ENCODE measurements at regions not wholly inside any gene's neighbourhood (a gene's known extent, or its start where the extent isn't known, plus 50 kb on each side); places are given as distances from the start of the nearest gene placed in this dataset.

DNA sequence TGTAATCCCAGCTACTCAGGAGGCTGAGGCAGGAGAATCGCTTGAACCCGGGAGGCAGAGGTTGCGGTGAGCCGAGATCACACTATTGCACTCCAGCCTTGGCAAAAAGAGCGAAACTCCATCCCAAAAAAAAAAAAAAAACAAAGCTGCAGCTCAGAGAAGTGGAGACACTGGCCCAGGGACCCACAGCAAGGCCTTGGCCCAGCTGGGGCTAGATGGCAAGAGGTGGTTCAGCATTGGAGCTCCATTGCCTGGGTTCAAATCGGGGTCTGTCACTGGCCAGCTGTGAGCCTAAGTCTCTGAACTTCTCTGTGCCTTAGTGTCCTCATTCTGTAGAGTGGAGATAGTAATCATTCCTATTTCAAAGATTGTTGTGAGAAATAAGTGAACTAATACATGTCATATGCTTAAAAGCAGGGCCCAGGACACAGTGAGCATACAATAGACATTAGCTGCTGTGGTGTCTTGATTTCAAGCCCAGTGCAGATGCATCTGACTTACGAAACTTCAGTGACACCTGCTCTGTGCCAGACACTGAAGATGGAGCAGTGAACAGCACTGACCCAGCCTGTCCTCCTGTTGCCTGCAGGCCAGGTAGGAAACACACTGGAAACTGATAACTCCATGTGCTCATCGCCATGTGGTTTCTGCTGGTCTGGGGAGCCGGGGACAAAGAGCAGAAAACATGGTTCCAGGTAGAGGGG is 127.7 kb downstream of the C9orf50 start:
- H3K27ac Mint-ChIP-seq, result no peak overlapping the region
- peaks cover 37% of the 10 kb centered on the region for H3K36me3 Mint-ChIP-seq (ENCODE audit: low read depth)
- H3K4me1 Mint-ChIP-seq (ENCODE audit: low read depth), result peaks cover 62% of the 10 kb centered on the region
- H3K4me3 Mint-ChIP-seq, result peak overlapping the region; percentile 3
- no peaks in the 10 kb centered on the region for H3K27me3 Mint-ChIP-seq
- no peaks in the 10 kb centered on the region for H3K9me3 Mint-ChIP-seq

DNA sequence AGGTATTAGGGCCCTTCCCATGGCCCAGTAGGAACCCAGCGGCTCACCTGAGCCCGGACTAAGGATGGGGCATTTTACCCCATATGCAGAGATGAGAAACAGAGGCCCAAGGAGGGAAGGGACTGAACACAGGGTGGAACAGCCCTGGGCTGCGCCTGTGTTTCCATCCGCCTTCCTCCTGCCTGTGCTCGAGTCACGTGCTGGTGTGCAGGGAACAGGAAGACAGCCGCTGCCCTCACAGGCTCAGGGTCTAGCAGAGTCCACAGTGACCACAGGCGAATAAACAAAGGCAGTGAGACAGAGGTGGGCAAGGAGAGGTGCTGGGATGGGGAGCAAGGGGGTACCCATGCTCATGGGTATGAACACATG is 129.4 kb downstream of the C9orf50 start:
- H3K36me3 Mint-ChIP-seq (ENCODE audit: low read depth), result peaks cover 37% of the 10 kb centered on the region

DNA sequence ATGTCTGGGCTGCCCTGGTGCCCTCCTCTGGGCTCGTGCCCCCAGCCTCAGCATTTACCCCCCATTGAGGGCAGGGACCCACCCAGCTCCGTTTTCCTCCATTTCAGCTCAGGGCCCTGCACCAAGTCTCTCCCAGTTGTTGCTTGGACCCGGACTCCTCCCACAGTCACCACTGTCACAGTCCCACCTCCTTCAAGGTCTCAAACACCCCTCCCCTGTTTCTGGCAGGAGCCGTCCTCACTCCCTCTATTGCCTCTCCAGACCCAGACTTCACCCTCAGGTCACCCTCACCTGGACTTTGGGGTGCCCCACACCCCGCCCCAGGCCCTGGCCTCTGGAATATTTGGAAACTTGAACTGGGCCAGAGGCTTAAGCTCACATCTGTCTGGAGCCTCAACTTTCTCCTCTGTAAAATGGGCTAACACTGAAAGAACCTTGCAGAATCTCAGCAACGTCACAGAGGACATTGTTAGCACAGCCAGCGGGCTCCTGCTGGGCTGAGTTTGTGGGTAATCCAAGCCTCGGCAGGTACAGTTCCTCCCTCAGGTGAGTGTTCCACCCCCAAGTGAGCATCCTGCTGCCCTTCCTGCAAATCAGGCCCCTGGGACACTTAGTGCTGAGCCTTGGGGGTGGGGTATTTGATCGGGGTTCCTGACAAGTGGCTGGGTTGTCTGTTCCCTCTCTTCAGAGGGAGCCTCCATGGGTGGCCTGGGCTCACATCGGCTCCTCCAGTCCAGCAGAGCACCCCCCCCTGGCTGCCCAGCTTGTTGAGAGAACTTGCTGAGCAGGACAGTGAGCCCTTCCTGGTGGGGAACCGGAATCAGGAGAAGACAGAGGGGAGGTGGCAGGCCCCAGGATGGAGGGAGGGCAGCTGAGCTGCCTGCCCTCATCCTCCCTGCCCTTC is 130.1 kb downstream of the C9orf50 start:
- Mint-ChIP-seq H3K4me3 (peak overlapping the region; percentile 92), H3K4me1 (ENCODE audit: low read depth) (peaks cover 64% of the 10 kb centered on the region), H3K36me3 (ENCODE audit: low read depth) (peaks cover 37% of the 10 kb centered on the region), H3K9me3 (no peaks in the 10 kb centered on the region), H3K27me3 (no peaks in the 10 kb centered on the region), H3K27ac (peak overlapping the region; percentile 97)

More for the DNA sequence above, 129.4 kb downstream of the C9orf50 start:
- peak overlapping the region; percentile 92 for H3K4me3 Mint-ChIP-seq
- peaks cover 65% of the 10 kb centered on the region for H3K4me1 Mint-ChIP-seq (ENCODE audit: low read depth)
- H3K27ac Mint-ChIP-seq, result no peak overlapping the region
- no peaks in the 10 kb centered on the region for H3K27me3 Mint-ChIP-seq
- no peaks in the 10 kb centered on the region for H3K9me3 Mint-ChIP-seq

DNA sequence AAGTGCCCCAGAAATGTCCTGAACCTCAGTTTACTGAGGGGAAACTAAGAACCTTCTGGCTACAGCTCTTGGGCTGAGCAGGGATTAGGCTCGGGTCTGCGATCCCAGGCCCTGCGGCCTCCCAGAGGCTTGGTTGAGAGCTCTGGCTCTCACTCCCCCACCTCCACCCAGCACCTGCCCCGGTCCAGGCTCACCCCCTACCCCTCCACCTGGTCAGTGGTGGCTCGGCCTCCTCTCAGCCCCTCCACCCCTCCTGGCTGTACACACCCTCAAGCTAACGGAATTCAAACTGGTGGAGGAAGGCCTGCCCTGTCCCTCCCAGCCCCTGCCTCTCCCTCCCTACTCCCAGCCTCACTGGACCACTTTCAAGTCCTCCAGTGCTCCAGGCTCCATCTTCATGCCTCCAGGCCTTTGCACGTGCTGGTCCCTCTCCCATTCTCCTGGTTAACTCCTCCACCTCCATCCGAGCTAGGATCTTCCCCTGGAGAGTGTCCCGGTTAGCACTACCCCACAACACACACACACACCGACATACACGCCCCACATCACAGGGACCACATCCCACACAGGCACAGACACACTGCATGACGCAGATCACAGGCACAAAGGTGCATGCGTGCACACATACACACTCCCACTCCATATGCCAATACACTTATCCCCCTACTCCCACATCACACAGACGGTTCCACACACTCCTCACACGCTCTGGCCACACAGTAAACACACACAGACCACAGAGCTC is 130.9 kb downstream of the C9orf50 start:
- H3K4me1 Mint-ChIP-seq (ENCODE audit: low read depth), result peaks cover 64% of the 10 kb centered on the region
- peaks cover 33% of the 10 kb centered on the region for H3K36me3 Mint-ChIP-seq (ENCODE audit: low read depth)

DNA sequence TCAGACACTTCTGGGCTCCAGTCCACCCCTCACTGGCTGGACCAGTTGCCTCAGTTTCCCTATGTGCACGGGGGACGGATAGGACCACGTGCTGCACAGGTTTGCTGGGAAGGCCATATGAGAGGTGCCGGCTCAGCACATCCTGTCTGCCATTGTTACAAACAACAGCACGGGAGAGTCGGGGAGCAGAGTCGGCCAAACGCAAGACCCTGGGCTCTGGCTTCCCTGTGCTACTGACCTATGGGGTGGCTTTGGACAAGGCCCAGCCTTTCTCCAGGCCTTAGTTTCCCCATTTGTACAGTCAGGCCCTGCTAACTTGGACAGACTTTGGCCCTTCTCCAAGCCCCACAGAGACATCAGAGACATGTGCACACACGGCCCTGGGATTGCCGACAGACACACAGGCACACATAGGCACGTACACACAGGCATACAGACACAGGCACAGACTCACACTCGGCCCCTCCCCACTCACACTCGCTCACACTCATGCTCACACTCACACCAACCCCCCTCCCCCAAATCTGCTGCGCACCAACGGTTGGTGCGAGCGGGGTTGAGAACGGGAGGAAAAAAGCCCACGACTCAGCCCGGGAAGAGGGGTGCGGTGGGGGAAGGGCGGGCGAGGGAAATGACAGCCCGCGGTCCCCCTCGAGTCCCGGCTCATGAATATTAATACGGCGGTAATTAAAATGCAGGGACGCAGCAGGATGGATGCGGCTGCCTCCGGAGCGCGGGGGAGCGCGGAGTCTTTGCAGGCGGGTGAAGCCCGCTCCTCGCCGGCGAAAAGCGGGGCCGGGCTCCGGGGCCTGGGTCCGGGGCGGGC is 133.0 kb downstream of the C9orf50 start:
- Mint-ChIP-seq H3K36me3 (ENCODE audit: low read depth) (peaks cover 25% of the 10 kb centered on the region), H3K4me1 (ENCODE audit: low read depth) (peaks cover 78% of the 10 kb centered on the region), H3K27me3 (no peaks in the 10 kb centered on the region), H3K27ac (peak overlapping the region; percentile 99), H3K9me3 (no peaks in the 10 kb centered on the region), H3K4me3 (peak overlapping the region; percentile 90)

More for the DNA sequence above, 130.9 kb downstream of the C9orf50 start:
- no peaks in the 10 kb centered on the region for H3K9me3 Mint-ChIP-seq
- H3K4me3 Mint-ChIP-seq, result peak overlapping the region; percentile 92
- H3K27ac Mint-ChIP-seq, result peak overlapping the region; percentile 97
- H3K27me3 Mint-ChIP-seq, result no peaks in the 10 kb centered on the region

DNA sequence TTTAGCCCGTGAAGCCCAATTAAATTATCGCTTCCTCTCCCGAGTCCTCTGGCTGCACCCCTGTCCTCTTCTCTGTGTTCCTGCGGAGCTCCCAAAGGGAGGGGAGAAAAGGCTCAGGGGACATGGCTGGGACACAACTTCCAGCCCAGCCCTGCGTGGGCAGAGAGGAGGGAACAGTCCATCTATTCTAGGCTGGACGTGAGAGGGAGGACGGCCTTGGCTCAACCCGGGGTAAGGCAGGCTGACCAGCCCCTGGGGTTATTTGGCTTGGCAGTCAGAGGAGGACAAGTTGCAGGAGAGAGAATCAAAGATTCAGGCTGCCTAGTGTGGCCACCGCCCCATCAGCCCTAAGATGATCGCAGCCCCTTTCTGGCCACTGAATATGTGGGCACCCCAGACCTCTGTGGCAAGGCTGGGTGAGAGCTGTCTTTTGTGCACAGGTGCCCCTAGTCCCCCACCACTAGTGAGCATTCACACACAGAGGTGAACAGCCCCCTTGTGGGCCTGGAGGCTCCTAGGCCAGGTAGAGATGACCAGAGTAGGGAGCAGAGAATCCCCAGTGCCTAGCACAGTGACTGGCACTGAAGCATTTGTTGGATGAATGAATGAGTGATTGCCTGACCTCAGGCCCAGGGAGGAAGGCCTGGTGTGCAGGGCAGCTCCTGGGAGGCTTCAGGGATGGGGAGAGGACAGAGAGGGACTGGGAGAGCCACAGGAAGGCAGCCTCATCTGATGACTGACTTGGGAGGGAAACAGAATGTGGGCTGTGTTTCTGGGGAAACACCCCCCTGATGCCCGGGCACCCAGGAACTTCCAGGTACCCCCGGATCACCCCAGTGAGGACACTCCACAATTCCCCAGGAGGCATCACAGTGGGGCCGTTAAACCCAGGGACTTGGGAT is 133.9 kb downstream of the C9orf50 start:
- no peaks in the 10 kb centered on the region for H3K27me3 Mint-ChIP-seq
- H3K4me1 Mint-ChIP-seq (ENCODE audit: low read depth), result peaks cover 74% of the 10 kb centered on the region
- peaks cover 21% of the 10 kb centered on the region for H3K36me3 Mint-ChIP-seq (ENCODE audit: low read depth)
- H3K9me3 Mint-ChIP-seq, result no peaks in the 10 kb centered on the region
- peak overlapping the region; percentile 99 for H3K27ac Mint-ChIP-seq
- H3K4me3 Mint-ChIP-seq, result peak overlapping the region; percentile 90

DNA sequence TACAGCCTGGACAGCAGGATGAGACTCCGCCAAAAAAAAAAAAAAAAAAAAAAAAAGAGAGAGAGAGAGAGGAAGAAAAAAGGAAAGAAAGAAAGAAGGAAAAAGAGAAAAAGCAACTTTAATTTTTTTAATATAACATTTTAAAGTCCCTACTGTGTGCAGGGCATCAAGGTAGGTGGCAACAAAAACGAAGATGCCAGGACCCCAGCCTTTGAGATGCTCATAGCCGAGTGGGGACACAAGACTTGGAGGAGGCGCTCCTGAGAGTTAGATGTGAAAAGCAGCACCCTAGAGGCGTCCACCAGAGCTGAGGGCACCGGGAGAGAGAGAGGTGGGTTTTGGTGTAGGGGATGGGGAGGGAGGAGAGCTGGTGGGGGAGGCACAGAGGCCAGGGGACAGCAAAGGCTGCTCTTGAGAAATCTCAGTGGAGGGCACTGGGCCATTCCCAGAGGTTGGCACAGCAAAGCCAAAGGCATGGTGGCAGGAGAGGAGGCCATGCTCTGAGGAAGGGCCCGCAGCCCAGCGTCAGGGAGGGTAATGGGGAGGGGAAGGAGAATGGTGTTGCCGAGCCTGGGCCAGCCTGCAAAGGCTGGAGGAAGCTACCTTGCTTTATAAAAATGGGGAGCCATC is 135.6 kb downstream of the C9orf50 start:
- no peaks in the 10 kb centered on the region for H3K27me3 Mint-ChIP-seq
- no peak overlapping the region for H3K4me3 Mint-ChIP-seq
- H3K36me3 Mint-ChIP-seq (ENCODE audit: low read depth), result peaks cover 9% of the 10 kb centered on the region
- H3K9me3 Mint-ChIP-seq, result no peaks in the 10 kb centered on the region
- peak overlapping the region; percentile 36 for H3K27ac Mint-ChIP-seq
- H3K4me1 Mint-ChIP-seq (ENCODE audit: low read depth), result peaks cover 58% of the 10 kb centered on the region

DNA sequence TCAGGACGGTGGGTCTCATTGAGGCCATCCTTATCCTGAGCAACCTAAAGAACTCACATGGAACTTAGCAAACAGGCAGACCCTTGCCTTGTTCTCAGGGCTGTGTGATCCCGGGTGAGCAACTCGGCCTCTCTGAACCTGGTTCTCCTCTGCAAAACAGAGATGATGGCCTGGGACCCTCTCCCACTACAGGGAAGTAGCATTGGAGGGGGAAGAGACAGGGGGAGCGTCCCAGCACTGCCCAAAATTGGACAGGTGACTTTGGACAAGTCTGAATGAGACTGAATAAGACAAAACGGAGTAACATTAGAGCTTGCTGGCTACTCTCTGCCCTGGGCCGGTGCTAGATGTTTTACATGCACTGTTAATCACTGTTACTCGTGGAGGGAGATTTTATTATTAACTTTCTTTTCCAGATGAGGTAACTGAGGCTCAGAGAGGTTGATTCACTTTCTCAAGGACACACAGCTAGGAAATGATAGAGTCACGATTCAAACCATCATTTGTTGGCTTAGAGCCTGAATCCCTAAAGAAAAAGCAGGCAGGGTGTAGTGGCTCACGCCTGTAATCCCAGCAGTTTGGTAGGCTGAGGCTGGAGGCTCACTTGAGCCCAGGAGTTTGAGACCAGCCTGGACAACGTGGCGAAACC is 136.4 kb downstream of the C9orf50 start:
- Mint-ChIP-seq H3K4me1 (ENCODE audit: low read depth) (peaks cover 56% of the 10 kb centered on the region), H3K27me3 (no peaks in the 10 kb centered on the region), H3K27ac (peak overlapping the region; percentile 74), H3K9me3 (no peaks in the 10 kb centered on the region), H3K36me3 (ENCODE audit: low read depth) (peaks cover 5% of the 10 kb centered on the region), H3K4me3 (peak overlapping the region; percentile 51)

DNA sequence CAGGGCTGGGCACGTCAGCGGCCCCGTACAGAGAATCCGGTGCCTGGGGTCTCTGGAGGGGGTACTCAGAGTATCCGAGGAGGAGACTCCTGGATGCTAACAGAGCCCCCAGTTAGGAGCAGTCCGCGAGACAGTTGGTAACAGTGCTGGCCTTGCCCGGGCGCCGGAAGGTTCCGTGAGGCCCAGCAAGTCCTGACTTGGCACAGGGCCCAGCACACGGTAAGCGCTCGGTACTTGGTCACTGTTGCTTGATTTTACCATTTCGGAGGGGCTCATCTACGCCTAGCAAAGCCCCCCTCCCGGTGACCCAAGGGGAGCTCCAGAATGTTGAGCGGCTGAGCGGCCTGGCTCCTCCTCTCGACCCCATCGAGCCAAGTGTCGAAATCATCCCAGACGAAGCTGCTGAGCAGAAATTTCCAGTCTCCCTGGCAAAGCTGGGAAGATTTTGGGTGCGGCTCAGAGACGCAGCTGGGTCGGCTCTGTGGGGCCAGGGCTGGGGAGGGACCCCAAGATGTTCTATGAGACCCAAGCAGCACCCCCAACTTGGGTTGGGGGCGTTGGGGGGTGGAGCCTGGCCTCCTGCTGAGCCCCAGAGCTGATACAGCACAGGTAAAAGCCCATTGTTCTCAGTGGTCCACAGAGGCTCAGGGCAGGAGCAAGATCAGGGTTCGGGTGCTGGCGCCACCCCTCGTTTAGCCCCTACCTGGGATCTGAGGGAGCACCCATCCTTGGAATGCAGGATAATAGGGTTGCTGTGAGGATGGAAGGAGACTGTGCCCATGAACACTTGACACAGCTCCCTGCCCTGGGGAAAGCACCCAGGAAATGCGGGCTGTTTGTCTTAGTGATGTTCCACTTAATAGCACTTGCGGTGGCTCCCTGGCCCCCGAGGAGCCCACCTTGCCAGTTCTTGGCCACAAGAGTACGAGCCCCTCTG is 137.2 kb downstream of the C9orf50 start:
- peaks cover under 1% of the 10 kb centered on the region for H3K36me3 Mint-ChIP-seq (ENCODE audit: low read depth)
- peak overlapping the region; percentile 51 for H3K4me3 Mint-ChIP-seq
- no peaks in the 10 kb centered on the region for H3K9me3 Mint-ChIP-seq
- no peaks in the 10 kb centered on the region for H3K27me3 Mint-ChIP-seq
- H3K4me1 Mint-ChIP-seq (ENCODE audit: low read depth), result peaks cover 51% of the 10 kb centered on the region
- peak overlapping the region; percentile 74 for H3K27ac Mint-ChIP-seq

DNA sequence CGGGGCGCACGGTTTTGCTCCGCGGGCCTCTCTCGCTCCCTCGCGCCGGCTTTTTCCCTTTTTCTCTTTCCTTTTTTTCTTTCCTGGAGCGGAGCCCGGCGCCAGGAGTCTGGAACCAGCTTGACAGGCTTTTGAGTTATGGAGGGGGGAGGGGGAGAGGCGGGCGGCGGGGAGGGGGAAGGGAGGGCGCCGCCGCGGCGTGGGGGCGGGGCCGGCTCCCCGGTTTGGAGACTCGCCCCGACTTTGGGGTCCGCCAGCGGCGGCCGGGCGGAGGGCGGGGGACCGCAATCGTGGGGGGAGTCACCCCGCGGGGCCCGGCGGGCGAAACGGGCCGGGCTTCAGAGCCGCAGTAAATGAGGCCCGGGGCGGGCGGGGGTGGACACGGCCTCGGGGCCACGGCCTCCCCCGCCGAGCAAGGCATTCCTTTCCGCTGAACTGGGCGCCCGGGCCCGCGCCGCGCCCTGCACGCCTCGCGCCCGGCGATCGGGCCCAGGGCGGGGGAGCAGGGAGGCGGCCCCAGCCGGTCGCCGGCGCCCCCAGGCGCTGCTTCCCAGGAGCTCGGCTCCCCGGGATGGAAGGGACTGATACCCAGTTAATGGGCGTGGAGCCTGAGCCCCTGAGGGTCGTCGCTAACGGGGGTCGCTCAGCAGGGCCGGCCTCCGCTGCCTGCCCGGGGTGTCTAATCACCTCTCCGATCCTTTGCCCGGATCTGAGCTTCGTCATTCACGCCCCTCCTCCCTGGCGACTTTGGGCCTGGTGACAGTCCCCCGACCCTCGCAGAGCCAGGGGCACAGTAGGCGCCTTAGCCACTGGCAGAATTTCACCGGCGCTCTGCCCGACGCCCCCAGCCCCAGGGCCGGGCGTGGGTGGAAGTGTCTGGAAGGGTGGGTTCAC is 138.1 kb downstream of the C9orf50 start:
- H3K27ac Mint-ChIP-seq, result peak overlapping the region; percentile 74
- H3K36me3 Mint-ChIP-seq (ENCODE audit: low read depth), result no peaks in the 10 kb centered on the region
- H3K27me3 Mint-ChIP-seq, result no peaks in the 10 kb centered on the region
- peak overlapping the region; percentile 51 for H3K4me3 Mint-ChIP-seq
- peaks cover 47% of the 10 kb centered on the region for H3K4me1 Mint-ChIP-seq (ENCODE audit: low read depth)
- no peaks in the 10 kb centered on the region for H3K9me3 Mint-ChIP-seq

DNA sequence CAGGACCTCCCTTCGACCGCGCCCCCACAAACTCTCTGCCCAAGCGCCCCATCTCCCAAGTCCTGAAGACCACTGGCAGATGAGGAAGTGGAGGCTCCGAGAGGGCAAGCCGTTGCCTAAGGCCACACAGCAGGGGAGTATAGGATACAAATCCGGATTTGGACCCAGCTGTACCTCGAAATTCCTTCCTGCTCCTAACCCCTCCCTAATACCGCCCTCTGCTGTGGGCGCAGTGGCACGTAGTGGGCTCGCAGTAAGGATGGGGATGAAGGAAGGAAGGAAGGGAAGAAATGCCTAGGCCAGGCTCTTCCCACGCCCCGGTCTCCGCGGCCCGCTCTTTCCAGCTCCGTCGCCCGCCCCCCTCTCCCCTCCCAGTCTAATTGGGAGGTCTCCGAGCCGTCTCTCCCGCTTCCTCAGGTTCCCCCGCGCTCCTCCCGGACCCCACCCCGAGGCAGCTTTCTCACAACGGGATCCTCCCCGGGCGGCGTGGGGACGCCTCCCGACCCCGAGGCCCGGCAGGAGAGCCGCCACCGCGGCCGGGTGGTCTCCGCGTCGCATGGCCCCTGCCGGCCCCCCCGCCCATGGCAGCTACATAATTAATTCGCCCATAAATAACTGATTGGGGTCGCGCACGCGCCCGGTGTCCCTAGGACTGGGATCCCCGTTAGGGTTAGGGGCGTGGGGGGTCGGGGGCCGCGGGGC is 138.9 kb downstream of the C9orf50 start:
- no peaks in the 10 kb centered on the region for H3K36me3 Mint-ChIP-seq (ENCODE audit: low read depth)
- H3K4me3 Mint-ChIP-seq, result peak overlapping the region; percentile 32
- H3K27ac Mint-ChIP-seq, result peak overlapping the region; percentile 16
- H3K27me3 Mint-ChIP-seq, result no peaks in the 10 kb centered on the region
- H3K9me3 Mint-ChIP-seq, result no peaks in the 10 kb centered on the region
- peaks cover 40% of the 10 kb centered on the region for H3K4me1 Mint-ChIP-seq (ENCODE audit: low read depth)

All from stimulated activated naive CD8-positive, alpha-beta T cell treated with anti-CD3 and anti-CD28 coated beads, Interleukin-15, Interleukin-2, amounts not matched to agents 100 ng/mL and 50 ng/mL, for 24 hours (primary cell).